OCI-LY1 (cell line): ENCODE measurements at regions not wholly inside any gene's neighbourhood (a gene's known extent, or its start where the extent isn't known, plus 50 kb on each side); places are given as distances from the start of the nearest gene placed in this dataset.

ENCODE experiments used
- H2AFZ ChIP-seq: fragments of 200-600 bp; sonication (generic), shearing (Covaris generic); 2 replicates; pipeline ENCODE4 v1.6.0; 2014; ENCODE audit warnings: antibody characterized with exemption, mild to moderate bottlenecking, low read length
- H3F3A ChIP-seq: fragments of 200-600 bp; sonication (generic), shearing (Covaris generic); 2 replicates; pipeline ENCODE4 v1.6.0; 2014; ENCODE audit warnings: mild to moderate bottlenecking, antibody characterized with exemption, low read length, moderate library complexity; ENCODE audit not compliant: insufficient read depth
- H3K27ac ChIP-seq: fragments of 200-600 bp; sonication (generic); 2 replicates; pipeline ENCODE4 v1.5.1; 2014; ENCODE audit warnings: low read length, mixed run types, mild to moderate bottlenecking, low read depth; ENCODE audit not compliant: poor library complexity, severe bottlenecking
- H3K27me3 ChIP-seq: fragments of 200-600 bp; sonication (generic); 2 replicates; pipeline ENCODE4 v1.6.0; 2014; ENCODE audit warnings: antibody characterized with exemption, mild to moderate bottlenecking, low read length, moderate library complexity; ENCODE audit not compliant: insufficient read depth
- H3K36me3 ChIP-seq: fragments of 200-600 bp; sonication (generic); 2 replicates; pipeline ENCODE4 v1.6.1; 2014; ENCODE audit warnings: mild to moderate bottlenecking, antibody characterized with exemption, low read length, moderate library complexity, mixed read lengths; ENCODE audit not compliant: insufficient read depth
- H3K4me1 ChIP-seq: fragments of 200-600 bp; sonication (generic); 2 replicates; pipeline ENCODE4 v1.5.1; 2014; ENCODE audit warnings: mild to moderate bottlenecking, low read length, moderate library complexity; ENCODE audit not compliant: insufficient read depth, severe bottlenecking
- H3K4me2 ChIP-seq: fragments of 200-600 bp; sonication (generic), shearing (Covaris generic); 2 replicates; pipeline ENCODE4 v1.6.1; 2014; ENCODE audit warnings: low read length
- H3K4me3 ChIP-seq: fragments of 200-600 bp; sonication (generic); 2 replicates; pipeline ENCODE4 v1.5.1; 2014; ENCODE audit warnings: low read length, low read depth, mild to moderate bottlenecking, mixed read lengths; ENCODE audit not compliant: poor library complexity, severe bottlenecking
- H3K79me2 ChIP-seq: fragments of 200-600 bp; shearing (Covaris generic); 2 replicates; pipeline ENCODE4 v1.6.1; 2016; ENCODE audit warnings: mixed run types, low read length, mixed read lengths; ENCODE audit not compliant: insufficient read depth
- H3K9ac ChIP-seq: fragments of 200-600 bp; sonication (generic), shearing (Covaris generic); 2 replicates; pipeline ENCODE4 v1.6.1; 2014; ENCODE audit warnings: mild to moderate bottlenecking, low read length, mixed read lengths
- H3K9me2 ChIP-seq: fragments of 200-600 bp; sonication (generic), shearing (Covaris generic); 2 replicates; pipeline ENCODE4 v1.6.1; 2014; ENCODE audit warnings: low read depth, mild to moderate bottlenecking, low read length, mixed read lengths
- H3K9me3 ChIP-seq: fragments of 200-600 bp; shearing (Covaris generic); 2 replicates; pipeline ENCODE4 v1.6.1; 2014; ENCODE audit warnings: low read length, mixed read lengths
- H4K20me1 ChIP-seq: fragments of 200-600 bp; sonication (generic), shearing (Covaris generic); 2 replicates; pipeline ENCODE4 v1.6.0; 2016; ENCODE audit warnings: mild to moderate bottlenecking, low read length; ENCODE audit not compliant: insufficient read depth
- EZH2 ChIP-seq: fragments of 200-600 bp; sonication (generic), shearing (Covaris generic); IDR thresholded peaks from 2 replicates; pipeline ENCODE4 v1.8.0; 2017; ENCODE audit warnings: borderline replicate concordance, mixed run types, mild to moderate bottlenecking, antibody characterized with exemption, low read length, moderate library complexity, mixed read lengths
- TF ChIP-seq, protein P1 (sequence below): fragments of 200-600 bp; sonication (generic), shearing (Covaris generic); IDR thresholded peaks from 2 replicates; pipeline ENCODE4 v1.5.1; 2017; ENCODE audit warnings: mild to moderate bottlenecking, antibody characterized with exemption, low read length, moderate library complexity, mixed read lengths

DNA sequence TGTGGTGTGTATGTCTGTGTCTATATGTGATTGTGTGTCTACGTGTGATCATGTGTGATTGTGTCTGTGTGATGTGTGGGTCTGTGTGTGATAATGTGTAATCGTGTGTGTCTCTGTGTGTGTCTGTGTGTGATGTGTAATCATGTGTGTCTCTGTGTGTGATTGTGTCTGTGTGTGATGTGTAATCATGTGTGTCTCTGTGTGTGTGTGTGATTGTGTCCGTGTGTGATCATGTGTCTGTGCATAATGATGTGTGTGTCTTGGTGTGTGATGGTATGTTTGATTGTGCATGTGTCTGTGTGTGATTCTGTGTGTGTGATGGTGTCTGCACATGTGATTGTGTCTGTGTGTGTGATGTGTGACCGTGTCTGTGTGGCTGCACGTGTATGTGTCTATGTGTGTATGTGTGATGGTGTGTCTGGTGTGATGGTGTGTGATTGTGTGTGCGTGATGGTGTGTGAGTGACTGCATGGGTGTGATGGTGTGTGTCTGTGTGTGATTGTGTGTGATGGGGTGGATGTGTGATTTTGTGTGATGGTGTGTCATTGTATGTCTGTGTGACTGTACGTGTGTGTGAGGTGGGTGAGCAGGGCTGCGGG, 78.9 kb downstream of the RTP5 start:
- no peaks in the 10 kb centered on the region for H3F3A ChIP-seq
- H3K9ac ChIP-seq: no peak overlapping the region
- H3K79me2 ChIP-seq: no peaks in the 10 kb centered on the region
- no peak overlapping the region for H3K4me3 ChIP-seq
- no peaks in the 10 kb centered on the region for H3K9me2 ChIP-seq
- no peak overlapping the region for H2AFZ ChIP-seq
- no peaks in the 10 kb centered on the region for H3K27me3 ChIP-seq
- H3K4me2 ChIP-seq: no peak overlapping the region
- H3K27ac ChIP-seq: no peak overlapping the region
- TF ChIP-seq, protein P1, sequence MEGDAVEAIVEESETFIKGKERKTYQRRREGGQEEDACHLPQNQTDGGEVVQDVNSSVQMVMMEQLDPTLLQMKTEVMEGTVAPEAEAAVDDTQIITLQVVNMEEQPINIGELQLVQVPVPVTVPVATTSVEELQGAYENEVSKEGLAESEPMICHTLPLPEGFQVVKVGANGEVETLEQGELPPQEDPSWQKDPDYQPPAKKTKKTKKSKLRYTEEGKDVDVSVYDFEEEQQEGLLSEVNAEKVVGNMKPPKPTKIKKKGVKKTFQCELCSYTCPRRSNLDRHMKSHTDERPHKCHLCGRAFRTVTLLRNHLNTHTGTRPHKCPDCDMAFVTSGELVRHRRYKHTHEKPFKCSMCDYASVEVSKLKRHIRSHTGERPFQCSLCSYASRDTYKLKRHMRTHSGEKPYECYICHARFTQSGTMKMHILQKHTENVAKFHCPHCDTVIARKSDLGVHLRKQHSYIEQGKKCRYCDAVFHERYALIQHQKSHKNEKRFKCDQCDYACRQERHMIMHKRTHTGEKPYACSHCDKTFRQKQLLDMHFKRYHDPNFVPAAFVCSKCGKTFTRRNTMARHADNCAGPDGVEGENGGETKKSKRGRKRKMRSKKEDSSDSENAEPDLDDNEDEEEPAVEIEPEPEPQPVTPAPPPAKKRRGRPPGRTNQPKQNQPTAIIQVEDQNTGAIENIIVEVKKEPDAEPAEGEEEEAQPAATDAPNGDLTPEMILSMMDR: no peak
- TF ChIP-seq EZH2: no peak
- no peaks in the 10 kb centered on the region for H3K4me1 ChIP-seq
- no peaks in the 10 kb centered on the region for H4K20me1 ChIP-seq
- H3K9me3 ChIP-seq: no peaks in the 10 kb centered on the region
- no peaks in the 10 kb centered on the region for H3K36me3 ChIP-seq

DNA sequence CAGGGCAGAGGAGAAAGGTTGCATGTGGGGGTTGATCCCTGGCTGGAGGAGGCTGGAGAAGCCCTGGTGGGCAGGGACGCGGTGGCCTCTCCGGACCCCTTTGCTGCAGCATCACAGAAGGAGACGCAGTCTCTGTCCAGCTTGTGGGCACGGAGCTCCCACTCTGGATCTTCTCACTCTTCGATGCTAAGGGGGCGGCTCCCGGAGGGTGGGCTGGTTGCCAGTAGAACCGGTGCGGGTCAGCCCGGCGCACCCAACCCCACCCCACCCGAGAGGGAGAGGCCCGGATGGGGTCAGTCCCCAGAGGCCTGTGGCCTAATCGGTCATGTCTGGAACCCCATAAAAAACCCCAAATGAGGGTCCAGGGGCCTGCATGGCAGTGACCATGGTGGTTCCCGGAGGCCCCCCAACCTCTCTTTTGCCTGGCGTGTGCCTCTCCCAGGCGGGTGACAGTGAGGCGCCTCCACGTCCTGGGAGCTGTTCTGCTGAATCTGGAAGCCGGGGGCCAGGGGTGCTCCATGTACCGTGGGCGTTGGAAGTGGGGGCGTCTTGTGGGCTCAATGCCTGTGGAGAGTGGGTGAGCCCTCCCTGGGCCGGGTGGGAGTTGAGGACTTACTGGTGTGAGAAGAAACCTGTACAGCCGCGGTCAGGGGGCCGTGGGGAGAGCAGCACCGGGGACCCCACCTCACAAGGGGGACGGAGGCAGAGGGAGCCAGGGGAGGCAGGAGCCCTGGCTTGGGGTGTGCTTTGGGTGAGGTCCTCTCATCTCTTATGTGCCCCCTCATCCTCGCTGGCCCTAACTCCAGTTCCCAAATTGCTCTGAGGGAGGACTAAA, 79.6 kb downstream of the RTP5 start:
- no peaks in the 10 kb centered on the region for H3K79me2 ChIP-seq
- H3F3A ChIP-seq: no peaks in the 10 kb centered on the region
- no peak overlapping the region for H2AFZ ChIP-seq
- H3K9ac ChIP-seq: no peak overlapping the region
- no peaks in the 10 kb centered on the region for H3K4me1 ChIP-seq
- H3K27me3 ChIP-seq: no peaks in the 10 kb centered on the region
- no peak overlapping the region for H3K4me3 ChIP-seq
- no peaks in the 10 kb centered on the region for H3K9me2 ChIP-seq
- no peak for TF ChIP-seq EZH2
- TF ChIP-seq, protein P1: no peak
- H3K36me3 ChIP-seq: no peaks in the 10 kb centered on the region
- H3K9me3 ChIP-seq: no peaks in the 10 kb centered on the region
- H3K27ac ChIP-seq: no peak overlapping the region
- no peak overlapping the region for H3K4me2 ChIP-seq
- no peaks in the 10 kb centered on the region for H4K20me1 ChIP-seq

DNA sequence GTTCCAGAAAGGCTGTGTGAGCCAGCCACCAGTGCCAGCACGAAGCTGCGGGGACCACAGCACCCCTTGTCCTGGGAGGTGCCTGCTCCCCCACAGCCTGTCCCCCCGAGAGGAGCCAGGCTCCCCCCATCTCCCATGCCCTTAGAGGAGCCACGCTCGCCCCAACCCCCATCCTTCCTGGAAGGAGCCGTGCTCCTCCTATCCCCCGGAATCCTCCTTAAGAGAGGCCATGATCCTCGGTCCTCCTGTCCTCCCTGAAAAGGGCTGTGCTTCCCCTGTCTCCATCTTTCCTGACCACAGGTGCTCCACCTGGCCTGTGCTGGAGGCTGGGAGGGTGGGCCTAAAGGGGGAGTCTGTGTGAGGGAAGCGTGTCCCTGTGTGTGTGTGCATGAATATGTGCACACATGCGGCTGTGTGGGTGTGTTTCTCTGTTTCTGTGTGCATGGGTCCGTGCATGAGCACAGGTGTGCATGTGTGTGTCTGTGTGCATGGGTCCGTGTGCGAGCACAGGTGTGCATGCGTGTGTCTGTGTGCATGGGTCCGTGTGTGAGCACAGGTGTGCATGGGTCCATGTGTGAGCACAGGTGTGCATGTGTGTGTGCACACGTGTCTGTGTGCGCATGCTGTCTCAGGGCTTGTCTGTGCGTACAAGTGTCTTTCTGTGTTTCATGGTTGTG, 80.3 kb downstream of the RTP5 start:
- TF ChIP-seq EZH2: no peak
- TF ChIP-seq, protein P1: no peak

More for the DNA sequence above, 80.3 kb downstream of the RTP5 start:
- Histone ChIP-seq H3K4me1 (no peaks in the 10 kb centered on the region), H3F3A (no peaks in the 10 kb centered on the region), H4K20me1 (no peaks in the 10 kb centered on the region), H3K4me3 (no peak overlapping the region), H3K9me3 (no peaks in the 10 kb centered on the region), H3K9ac (no peak overlapping the region), H3K27ac (no peak overlapping the region), H2AFZ (no peak overlapping the region), H3K4me2 (no peak overlapping the region), H3K27me3 (no peaks in the 10 kb centered on the region), H3K36me3 (no peaks in the 10 kb centered on the region), H3K9me2 (no peaks in the 10 kb centered on the region), H3K79me2 (no peaks in the 10 kb centered on the region)
